Thyroid gland (tissue), 4 donors: ENCODE measurements at regions not wholly inside any gene's neighbourhood (a gene's known extent, or its start where the extent isn't known, plus 50 kb on each side); places are given as distances from the start of the nearest gene placed in this dataset.

Experiments used
- POLR2A ChIP-seq, 2 donors: fragments of 450-650 bp; IDR thresholded peaks; one replicate each; pipeline ENCODE4 v1.6.1; 2017; ENCODE audit warnings: antibody characterized with exemption in 2 of 2, mild to moderate bottlenecking in 2 of 2, moderate library complexity in 1 of 2
- TF ChIP-seq, protein P1 (sequence below), 6 experiments: fragments of 200-600 bp in 3 of 6; fragments of 450-650 bp in 3 of 6; sonication (generic) in 3 of 6; IDR thresholded peaks; one replicate each; pipeline ENCODE4 v1.5.1; 2016 to 2019; ENCODE audit warnings: antibody characterized with exemption in 6 of 6, mild to moderate bottlenecking in 2 of 6, inconsistent platforms in 1 of 6, moderate library complexity in 1 of 6

GRCh38 chr7:106750773-106751172 lies 89.8 kb upstream of the CCDC71L start:
- TF ChIP-seq, protein P1, sequence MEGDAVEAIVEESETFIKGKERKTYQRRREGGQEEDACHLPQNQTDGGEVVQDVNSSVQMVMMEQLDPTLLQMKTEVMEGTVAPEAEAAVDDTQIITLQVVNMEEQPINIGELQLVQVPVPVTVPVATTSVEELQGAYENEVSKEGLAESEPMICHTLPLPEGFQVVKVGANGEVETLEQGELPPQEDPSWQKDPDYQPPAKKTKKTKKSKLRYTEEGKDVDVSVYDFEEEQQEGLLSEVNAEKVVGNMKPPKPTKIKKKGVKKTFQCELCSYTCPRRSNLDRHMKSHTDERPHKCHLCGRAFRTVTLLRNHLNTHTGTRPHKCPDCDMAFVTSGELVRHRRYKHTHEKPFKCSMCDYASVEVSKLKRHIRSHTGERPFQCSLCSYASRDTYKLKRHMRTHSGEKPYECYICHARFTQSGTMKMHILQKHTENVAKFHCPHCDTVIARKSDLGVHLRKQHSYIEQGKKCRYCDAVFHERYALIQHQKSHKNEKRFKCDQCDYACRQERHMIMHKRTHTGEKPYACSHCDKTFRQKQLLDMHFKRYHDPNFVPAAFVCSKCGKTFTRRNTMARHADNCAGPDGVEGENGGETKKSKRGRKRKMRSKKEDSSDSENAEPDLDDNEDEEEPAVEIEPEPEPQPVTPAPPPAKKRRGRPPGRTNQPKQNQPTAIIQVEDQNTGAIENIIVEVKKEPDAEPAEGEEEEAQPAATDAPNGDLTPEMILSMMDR (IDR thresholded peaks at IDR 0.05) = no peak
- TF ChIP-seq POLR2A (IDR thresholded peaks at IDR 0.05) = no peak
